CD4-positive, alpha-beta T cell treated with Interleukin-4 for 1 hour (primary cell): ENCODE measurements at regions not wholly inside any gene's neighbourhood (a gene's known extent, or its start where the extent isn't known, plus 50 kb on each side); places are given as distances from the start of the nearest gene placed in this dataset.

Experiments used
- DNase-seq, 2 donors: peaks; one replicate each; pipeline ENCODE4 v3.0.0-alpha.2; 2020 to 2022

DNA sequence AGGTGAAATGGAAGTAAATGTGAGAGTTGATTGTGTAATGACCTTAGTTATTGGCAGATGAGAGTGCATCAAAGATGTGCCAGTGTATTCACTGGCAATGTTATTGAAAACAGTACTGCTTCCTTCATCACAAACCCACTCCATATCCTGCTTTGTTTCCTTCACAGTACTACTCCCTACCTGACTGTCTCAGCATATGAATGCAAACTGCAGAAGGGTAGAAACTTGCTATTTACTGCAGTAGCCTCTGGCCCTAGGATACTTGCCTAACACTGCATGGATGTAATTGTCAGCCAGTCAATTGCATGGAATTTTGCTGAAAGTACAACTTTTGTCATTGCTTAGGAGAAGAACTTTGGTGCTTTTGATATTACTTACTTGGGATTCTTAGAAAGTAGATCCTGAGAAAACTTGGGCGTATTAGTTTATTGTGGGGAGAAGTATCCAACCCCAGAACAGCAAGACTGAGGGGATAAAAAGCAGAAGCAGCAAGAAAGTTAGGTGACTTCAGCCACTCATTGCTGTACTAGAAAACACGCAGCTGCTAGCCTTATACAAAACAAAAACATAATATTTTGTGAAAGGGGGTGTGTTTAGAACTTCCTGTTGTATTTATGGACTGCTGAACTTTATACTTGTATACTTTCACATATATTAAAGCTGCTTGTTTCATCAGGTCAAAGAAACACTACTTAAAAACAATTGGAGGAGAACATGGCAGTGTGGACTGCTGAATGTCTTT, 219.0 kb downstream of the CCNG2 start:
- no peak for DNase-seq

DNA sequence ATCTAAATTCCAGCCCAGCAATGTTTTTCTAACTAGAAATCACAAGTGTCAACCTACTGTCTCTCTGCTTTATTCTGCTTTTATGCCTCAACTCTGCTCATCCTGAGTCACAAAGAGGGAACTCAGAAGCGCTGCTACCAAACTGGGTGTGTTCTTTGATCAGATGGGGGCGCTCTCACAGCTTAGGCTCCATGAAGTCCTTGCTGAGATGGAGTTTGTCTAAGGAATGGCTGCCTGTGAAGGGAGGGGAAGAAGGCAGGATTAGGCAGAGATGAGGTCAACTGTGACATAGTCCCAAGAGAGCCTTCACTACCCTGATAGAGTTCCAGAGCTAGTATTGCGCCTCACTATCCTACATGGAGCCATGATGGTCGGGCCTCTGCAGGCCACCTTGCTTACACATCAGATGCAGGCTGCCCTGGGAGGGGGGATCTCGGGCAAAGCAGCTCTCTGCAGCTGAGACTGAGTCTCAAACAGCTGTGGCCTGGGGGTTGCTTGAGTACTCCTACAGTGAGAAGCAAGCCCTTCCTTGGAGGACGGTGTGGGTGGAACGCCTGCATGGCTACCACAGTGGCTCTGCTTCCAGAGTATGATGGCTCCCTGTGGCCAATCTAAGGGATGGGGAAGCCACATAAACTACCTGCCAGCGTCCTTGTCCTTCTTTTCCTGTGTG, 219.9 kb downstream of the CCNG2 start:
- no peak for DNase-seq

DNA sequence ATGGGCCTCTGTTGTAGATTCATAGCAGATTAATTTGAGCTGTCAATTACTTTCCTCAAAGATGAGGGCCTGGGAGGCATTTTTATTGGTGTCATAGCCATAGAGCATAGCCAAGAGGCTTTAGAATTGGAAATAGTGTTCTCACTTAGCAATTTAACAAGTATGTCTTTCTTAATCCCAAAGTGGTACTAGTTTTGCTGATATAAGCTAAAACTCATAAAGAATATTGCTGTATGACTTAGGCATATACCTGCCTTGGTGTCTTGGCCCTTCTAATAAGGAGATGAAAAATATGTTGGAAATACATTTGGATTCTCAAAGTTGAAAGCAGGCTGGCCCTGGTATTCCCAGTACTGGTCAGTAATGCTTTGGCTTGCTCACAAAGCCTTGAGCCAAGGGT, 221.5 kb upstream of the CXCL13 start:
- no peak for DNase-seq

DNA sequence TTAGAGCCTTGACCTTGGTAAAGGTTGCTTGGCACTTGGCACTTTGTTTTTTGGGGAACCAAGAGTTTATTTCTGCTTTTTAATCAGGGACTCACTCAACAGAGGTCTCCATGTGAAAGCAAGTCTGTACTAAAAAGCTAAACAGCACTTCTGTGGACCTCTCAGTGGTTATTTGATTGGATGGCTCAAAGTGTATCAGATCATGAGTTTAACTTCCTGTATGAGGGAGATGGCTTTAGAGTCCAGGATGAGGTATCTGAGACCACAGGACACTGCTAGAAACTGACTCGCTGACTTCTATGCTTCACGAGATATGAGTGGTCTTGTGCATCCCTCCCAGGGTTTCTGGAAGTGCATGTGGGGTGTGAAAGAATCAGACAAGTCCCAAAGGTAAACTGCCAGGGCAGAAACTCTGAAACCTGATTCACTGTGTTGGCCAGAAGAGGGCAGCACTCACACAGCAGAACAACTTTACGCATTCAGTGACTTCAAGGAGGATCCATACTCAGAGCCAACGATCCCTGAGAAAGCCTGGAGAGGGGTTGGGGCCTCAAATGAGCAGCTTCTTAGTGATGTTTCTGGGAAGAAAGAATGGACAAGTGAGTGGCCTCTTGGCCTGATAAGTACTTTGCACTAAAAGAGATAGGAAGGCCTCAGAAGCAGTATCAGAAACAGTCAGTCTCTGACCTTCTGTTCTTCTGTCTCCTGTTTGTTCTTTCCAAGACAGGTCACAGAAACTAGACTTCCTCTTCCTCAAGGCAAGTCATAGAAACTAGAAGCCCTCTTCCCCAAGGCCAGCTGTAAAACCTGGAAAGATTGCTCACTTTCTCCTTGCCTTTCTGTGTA, 220.3 kb upstream of the CXCL13 start:
- peak; percentile 32 to 44 for DNase-seq

DNA sequence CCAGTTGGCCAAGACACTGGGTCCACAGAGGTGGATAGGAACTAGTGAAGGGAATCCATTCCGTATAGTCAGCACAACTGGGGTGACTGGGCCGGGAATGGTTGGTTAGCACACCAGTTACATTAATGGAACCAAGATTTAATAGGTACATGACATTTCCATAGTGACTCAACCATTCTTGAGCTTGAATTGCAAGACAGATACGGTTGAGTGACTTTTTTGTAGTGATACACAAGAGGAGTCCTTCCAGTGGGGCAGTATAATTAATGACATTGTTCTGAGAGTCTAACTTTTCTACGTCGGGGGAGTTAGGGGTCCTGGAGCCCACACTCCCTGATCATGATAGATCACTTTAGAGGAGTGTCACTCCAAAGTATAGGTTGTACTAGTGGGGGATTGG, 211.6 kb upstream of the CXCL13 start:
- DNase-seq: no peak

DNA sequence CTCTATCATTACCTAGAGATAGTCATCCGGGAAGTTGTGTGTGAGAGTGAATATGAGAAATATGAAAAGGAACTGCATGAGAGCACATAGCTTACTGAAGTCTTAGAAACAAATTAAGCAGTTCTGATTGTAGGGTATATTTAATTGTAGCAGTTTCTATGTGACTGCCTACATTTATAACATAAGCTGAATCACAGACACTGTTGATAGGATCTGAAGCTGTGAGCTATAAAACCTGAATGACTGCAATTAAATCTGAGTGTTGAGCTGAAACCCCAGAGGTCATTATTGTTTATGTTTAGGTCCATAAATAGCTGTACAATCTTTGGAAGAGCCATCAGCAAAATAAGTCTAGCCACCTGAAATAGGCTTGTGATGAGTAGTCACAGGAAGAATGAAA, 210.1 kb upstream of the CXCL13 start:
- no peak for DNase-seq

DNA sequence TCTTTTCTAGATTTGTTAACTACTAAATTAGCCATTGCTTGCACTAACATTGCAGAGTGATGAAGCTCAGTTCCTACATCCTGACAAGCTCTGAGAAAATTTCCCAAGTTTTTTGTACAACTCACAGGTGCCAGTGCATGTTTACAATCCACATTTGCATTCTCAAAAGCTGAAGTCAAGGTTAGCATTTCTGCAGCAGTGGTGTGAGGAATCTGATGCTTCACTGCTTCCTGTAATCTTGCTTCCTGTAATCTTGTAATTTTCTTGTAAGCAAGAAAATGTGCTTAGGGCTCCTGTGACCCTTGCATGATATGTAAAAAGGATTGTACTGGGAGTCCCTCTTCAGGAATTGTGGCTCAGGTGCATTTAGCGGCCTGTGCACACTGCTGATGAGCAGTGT, 207.4 kb upstream of the CXCL13 start:
- DNase-seq: no peak

DNA sequence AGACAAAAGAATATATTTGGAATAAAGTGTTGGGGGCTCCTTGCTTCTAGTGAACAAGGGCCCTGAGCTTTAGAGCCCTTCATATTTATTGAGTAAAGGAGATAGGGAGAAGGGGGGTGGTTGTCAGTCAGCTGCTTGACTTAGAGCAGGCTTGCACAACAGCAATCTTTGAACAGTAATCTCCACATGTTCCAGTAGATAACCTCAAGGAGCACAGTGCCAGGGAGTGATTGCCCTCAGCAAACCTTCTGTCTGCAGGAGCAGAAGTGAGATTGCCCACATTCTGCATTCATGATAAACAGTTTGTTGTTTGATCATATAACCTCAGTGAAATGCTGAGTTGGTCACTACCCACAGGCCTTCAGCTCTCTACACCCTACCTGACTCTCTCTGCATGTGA, 205.8 kb upstream of the CXCL13 start:
- no peak for DNase-seq

DNA sequence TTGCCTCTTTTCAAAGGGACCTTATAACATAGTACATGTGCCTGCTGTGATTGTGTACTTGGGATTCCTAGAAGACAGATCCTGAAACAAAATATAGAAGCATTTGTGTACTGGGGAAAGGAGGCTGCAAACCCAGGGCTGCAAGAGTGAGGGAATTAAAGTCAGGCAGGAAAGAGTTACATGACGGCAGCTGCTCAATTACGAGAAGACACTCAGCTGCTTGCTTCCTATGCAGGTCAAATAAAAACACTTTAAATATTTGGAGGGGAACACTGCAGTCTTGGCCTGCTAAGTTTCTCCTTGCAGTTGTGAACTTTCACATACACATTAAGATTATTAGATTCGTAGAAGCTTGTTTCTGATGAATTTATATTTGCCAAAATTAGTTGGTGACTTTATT, 191.9 kb upstream of the CXCL13 start:
- DNase-seq: no peak

DNA sequence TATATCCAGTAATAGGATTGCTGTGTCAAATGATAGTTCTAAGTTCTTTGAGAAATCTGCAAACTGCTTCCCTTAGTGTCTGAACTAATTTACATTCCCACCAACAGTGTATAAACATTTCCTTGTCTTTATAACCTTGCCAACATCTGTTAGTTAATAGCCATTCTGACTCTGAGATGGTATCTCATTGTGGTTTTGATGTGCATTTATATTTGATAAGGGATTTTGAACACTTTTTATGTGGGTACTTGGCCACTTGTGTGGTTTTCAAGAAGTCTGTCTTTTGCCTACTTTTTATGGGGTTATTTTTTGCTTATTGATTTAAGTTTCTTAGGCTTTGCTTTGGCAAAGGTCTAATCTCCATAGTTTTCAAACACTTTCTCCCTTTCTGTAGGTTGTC, 189.9 kb upstream of the CXCL13 start:
- DNase-seq: no peak

DNA sequence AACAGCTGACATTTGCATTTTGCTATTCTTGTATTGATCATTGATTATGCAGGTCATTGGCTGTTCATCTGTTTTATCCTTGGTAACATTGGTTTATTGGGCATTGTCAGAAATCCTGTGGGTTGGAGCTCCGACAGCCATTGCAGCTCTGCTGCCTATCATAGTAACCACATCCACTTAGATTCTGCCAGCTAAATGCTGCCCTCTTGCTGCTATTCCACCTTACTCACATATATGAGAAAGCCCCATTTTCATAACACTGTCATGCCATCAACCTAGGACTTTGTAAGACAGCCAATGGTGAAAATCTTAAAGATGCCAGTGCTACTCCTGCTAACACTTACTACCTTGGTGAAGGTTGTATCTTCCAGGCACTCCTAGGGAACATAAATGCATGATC, 187.3 kb upstream of the CXCL13 start:
- DNase-seq: no peak

DNA sequence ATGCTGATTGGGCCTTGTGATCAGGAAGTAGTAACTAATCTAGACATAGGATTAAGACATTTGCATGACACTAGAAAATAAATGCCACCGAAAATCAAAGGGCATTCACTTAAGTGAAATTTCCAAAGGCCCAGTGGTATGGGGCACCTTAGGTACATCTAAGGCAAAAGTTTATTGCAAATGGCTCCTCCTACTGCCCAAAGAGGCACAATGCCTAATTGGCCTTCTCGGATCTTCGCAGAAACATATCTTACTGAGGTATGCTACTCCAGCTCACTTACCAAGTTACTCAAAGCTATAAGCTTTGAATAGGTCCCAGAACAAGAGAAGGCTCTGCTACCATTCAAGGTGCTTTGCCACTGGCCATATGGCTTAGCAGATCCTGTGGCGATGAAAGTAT, 174.8 kb upstream of the CXCL13 start:
- DNase-seq: no peak

DNA sequence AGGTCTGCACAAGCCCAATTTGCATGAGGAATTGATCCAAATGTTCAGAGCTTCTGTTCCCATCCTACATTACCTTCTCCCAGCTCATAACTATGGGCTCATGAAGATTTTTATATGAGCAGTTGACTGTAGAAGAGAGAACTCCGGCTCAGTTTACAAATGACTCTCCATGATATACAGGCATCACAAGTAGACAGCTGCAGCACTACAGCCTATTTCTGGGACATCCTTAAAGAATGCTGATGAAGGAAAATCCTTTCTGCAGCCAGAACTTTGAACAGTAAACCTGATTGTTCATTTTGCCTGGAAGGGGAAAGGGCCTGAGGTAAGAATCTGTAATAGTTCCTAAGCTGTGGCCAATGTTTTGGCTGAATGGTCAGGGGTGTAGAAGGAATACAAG, 174.1 kb upstream of the CXCL13 start:
- DNase-seq: no peak

DNA sequence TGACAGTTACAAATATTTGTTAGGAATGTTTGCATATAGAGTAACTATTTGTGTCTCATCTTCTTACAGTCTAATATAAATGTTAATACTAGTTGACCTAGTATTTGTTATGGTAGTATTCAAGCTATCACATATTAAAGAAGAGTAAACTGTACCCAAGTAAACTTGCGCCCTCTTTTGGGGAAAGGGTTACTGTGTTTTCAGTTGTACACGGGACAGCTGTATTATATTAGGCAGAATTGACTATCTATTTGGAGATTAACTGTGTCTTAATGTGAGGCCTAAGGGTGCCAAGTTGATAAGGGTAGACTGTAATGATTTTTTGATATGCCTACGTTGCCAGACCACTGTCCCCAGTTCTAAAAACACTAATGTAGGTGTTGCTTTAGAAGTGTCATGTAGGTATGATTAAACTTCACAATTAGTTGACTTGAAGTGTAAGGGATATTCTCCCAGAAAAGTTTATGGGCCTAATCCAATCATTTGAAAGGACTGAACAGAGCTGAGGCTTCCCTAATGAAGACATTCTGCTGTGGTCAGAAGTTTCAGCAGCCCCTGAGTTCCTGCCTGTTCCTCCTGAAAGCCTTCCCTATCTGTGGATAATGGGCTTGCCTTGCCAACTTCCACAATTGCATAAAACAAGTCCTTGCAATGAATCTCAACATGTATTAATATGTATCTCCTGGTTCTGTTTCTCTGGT, 172.8 kb upstream of the CXCL13 start:
- DNase-seq: no peak

DNA sequence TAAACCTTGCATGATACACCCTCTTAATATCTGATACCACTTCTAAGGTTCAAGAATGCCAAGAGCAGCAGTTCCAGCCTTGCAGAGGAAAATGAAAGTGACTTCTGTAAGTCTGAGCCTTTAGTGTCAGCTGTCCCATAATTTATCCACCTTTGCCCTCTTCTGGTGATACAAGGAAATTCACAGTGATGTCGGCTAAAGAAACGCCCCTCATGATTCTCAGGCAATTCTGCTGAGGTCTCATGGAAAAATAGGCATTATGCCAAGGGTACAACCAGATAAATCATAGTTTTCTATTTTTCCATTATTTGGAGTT, 172.2 kb upstream of the CXCL13 start:
- DNase-seq: peak in 1 of 2 donors; percentile 49

DNA sequence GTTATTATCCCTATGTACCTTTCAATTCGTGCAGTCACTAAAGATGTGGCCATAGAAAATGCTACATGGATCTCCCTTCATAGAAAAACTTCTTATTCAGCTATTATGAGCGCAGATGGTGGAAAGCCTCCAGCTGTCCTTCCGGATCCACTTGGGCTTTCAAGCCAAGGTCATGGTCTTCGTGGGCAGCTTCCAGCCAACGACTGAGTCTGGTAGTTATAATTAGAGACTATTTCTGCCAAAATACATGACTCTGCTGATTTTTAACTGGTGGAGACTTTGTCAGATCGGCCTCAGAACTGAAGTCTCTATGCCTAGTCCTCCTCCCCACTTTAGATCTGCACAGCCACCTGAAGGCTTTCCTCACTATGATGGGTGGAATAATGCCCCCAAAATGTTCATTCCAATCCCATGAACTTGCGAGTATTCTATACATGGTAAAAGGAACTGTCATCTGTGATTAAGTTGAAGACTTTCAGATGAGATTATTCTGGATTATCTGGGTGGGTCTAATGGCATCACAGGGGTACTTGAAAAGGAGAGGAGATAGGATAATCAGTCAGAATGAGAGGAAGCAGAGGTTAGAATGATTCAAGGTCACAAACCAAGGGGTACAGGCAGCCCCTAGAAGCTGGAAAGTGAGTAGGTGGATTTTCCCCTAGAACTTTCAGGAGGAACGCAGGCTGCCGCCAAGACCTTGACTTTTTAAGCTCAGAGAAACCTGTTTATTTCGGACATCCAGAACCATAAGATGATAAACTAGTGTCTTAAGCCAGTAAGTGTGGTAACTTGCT, 171.1 kb upstream of the CXCL13 start:
- DNase-seq: no peak

DNA sequence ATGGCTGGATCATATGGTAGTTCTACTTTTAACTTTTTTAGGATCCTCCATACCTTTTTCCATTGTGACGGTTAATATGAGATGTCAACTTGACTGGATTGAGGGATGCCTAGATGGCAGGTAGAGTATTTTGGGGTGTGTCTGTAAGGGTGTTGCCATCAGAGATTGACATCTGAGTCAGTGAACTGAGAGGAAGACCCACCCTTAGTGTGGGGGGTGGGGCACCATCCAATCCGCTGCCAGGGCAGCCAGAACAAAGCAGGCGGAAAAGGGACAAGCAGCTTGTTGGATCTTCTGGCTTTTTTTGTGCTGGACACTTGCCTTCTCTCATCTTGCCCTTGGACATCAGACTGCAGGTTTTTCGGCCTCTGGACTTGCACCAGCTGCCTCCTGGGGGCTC, 168.5 kb upstream of the CXCL13 start:
- DNase-seq: no peak

DNA sequence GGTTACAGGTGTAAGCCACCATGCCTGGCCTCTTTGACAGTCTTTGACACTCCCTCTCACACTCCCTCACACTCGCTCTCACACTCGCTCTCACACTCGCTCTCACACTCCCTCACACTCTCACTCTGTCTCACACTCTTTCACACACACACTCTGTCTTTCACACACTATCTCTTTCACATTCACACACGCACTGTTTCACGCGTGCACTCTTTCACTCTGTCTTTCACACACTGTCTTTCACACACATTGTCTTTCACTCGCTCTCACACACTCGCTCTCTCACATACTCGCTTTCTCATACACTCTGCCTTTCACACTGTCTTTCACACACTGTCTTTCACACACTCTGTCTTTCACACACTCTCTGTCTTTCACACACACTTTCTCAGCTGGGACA, 167.1 kb upstream of the CXCL13 start:
- no peak for DNase-seq

DNA sequence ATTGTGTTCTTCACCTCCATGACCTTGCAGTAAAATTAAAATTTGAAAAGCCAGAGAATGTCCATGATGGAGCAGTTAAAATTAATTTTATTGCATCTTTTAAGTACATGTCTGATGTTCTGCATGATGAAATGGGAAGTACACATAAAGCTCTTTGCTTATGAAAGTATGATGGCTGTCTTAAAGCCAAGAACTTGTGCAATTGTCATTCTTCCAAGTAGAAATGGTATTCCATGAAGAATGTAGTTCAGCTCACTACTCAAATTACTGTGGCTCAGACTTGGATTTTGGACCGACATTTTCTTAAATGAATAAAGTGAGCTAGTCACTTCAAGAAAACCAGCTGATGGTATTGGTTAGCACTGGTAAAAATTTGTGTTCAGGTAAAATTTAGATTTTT, 161.7 kb upstream of the CXCL13 start:
- DNase-seq: no peak

DNA sequence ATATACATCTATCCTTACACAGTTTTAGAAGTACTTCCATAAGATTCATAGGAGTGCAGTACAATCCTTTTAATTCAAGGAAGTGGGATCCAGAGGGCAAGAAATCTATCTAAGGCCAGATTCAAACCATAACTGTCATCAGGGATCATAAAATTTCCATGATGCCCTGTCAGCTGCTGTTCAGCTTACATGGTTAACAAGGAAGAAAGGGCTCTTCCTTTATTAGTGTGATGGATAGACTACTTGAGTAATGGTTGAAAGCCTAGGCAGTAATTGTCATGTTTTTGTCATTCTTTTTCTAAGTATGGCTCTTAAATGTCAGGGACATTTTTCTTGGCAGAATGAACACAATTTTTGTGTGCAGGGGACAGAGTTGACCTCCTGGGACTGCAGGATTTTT, 159.8 kb upstream of the CXCL13 start:
- no peak for DNase-seq

DNA sequence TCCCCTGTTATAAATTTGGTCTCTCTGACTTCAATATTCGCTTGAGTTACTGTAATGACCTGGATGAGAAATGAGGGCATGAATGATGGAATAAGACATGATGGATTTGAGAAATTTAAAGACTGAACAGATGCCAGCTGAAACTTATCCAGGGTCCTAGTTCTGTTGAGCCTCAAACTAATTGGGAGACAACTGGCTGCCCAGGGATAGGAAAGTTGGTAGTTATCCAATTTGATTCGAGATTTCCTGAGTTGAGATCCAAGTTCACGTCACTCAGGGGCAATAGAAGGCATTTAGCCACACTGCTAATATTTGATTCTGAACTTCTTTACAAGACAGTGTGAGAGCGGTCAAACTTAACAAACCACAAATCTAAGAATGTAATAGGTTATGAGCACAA, 159.0 kb upstream of the CXCL13 start:
- DNase-seq: no peak

DNA sequence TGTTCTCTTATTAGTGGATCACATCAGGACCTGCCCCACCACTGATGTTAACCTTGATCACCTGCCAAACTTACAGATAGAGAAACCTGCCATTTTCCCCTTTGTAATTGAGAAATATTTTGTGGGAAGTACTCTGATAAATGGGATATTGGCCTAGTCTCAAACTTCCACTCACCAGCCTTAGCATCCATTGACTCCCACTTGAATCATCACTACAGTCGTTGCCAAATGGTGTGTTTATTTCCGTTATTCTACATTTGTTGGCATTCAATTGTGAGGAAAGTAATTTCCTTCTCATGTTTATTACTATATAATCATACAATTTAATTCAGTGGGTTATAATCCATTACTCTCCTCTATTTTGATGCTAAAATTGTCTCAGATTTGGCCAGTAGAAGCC, 156.4 kb upstream of the CXCL13 start:
- DNase-seq: no peak

DNA sequence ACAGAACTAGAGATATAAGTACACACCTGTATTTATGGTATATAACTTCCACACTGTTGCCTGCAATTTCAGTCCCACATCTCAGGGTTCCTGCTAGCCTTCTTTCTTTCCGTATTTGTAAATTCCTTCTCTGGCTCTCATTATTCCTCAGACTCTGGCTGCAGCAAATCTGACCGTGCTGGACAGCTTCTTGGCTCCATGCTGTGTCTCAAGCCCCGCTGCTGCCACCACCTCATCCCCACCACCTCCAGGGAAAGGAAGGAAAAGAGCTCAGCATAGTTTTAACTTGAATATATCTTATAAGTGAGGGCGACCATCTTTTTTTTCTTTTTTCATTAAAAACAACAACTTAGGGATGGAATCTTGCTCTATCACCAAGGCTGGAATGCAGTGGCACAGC, 155.6 kb upstream of the CXCL13 start:
- DNase-seq: no peak
